ENCODE measurements at regions not wholly inside any gene's neighbourhood (a gene's known extent, or its start where the extent isn't known, plus 50 kb on each side); places are given as distances from the start of the nearest gene placed in this dataset.

GRCh38 chr1:88061492-88062177 is 622.4 kb upstream of the PKN2 start:
- TF ChIP-seq POLR2AphosphoS5 (IDR thresholded peaks at IDR 0.05; ENCODE audit: low read depth) (no peak), CTCF (IDR thresholded peaks at IDR 0.05; ENCODE audit: insufficient read depth, low read length) (peak; percentile 27), REST (IDR thresholded peaks at IDR 0.05; ENCODE audit: insufficient replicate concordance, low read depth) (no peak), GABPA (IDR thresholded peaks at IDR 0.05; ENCODE audit: low read depth) (no peak), SPI1 (IDR thresholded peaks at IDR 0.05; ENCODE audit: borderline replicate concordance, low read depth) (no peak)

Data from HL-60 (cell line).